ENCODE measurements at regions not wholly inside any gene's neighbourhood (a gene's known extent, or its start where the extent isn't known, plus 50 kb on each side); places are given as distances from the start of the nearest gene placed in this dataset.

GRCh38 chr2:125701070-125701469 lies 954.9 kb upstream of the GYPC start:
- Histone ChIP-seq H3K4me1 (ENCODE audit: insufficient read depth) (no peaks in the 10 kb centered on the region), H2AFZ (no peak overlapping the region), H3K9me2 (ENCODE audit: insufficient read depth) (0 out of 2 replicates have a peak, but pooled peaks cover under 1% of the 10 kb centered on the region), H3K27me3 (ENCODE audit: insufficient read depth) (no peaks in the 10 kb centered on the region), H3K36me3 (ENCODE audit: insufficient read depth) (no peaks in the 10 kb centered on the region), H3K27ac (ENCODE audit: low read depth) (no peak overlapping the region), H3K79me2 (replicated peaks; ENCODE audit: insufficient read depth) (no peaks in the 10 kb centered on the region), H3K4me3 (no peak overlapping the region), H3F3A (replicated peaks; ENCODE audit: low read depth) (no peaks in the 10 kb centered on the region), H4K20me1 (replicated peaks; ENCODE audit: insufficient read depth) (no peaks in the 10 kb centered on the region), H3K4me2 (no peak overlapping the region)
- H3K9me3 Mint-ChIP-seq = no peaks in the 10 kb centered on the region; the same call in 2 of the 3 replicates
- no peak overlapping the region for H3K4me3 Mint-ChIP-seq
- H3K4me1 Mint-ChIP-seq = no peaks in the 10 kb centered on the region
- no peak for TF ChIP-seq POLR2AphosphoS5 (IDR thresholded peaks at IDR 0.05; ENCODE audit: low read depth)
- TF ChIP-seq ZNF462 (CRISPR knock-in tag; IDR thresholded peaks at IDR 0.05) = no peak
- no peak for TF ChIP-seq ZNF331 (CRISPR knock-in tag; IDR thresholded peaks at IDR 0.05; ENCODE audit: low read depth)
- no peak for TF ChIP-seq EZH2phosphoT487 (IDR thresholded peaks at IDR 0.05; ENCODE audit: unreplicated experiment)
- TF ChIP-seq ZNF114 (CRISPR knock-in tag; IDR thresholded peaks at IDR 0.05) = no peak
- TF ChIP-seq CTCF (conservative IDR thresholded peaks at IDR 0.05; ENCODE audit: low read depth in 2 of 2) = no peak
- no peak for TF ChIP-seq REST (IDR thresholded peaks at IDR 0.05; ENCODE audit: unreplicated experiment)
- no peak for TF ChIP-seq NANOG (IDR thresholded peaks at IDR 0.05; ENCODE audit: borderline replicate concordance)
- TF ChIP-seq STAT1 (IDR thresholded peaks at IDR 0.05; ENCODE audit: unreplicated experiment) = no peak
- TF ChIP-seq CREB1 (CRISPR knock-in tag; IDR thresholded peaks at IDR 0.05; ENCODE audit: low read depth) = no peak
- no peak for TF ChIP-seq ETS1 (IDR thresholded peaks at IDR 0.05)
- no peak for TF ChIP-seq EZH2 (IDR thresholded peaks at IDR 0.05; ENCODE audit: low read depth, unreplicated experiment)
- no peak for TF ChIP-seq JUNB (IDR thresholded peaks at IDR 0.05; ENCODE audit: unreplicated experiment)
- DNase-seq (ENCODE audit: low spot score) (no peak), ATAC-seq (no peak)
- no peaks in the 10 kb centered on the region for H3K36me3 Mint-ChIP-seq (ENCODE audit: low read depth)
- no peak overlapping the region for H3K27ac Mint-ChIP-seq
- H3K27me3 Mint-ChIP-seq (ENCODE audit: insufficient read depth, low read depth, poor library complexity) = no peaks in the 10 kb centered on the region
